NT2/D1 (cell line): ENCODE measurements at regions not wholly inside any gene's neighbourhood (a gene's known extent, or its start where the extent isn't known, plus 50 kb on each side); places are given as distances from the start of the nearest gene placed in this dataset.

Experiments
- SUZ12 ChIP-seq: IDR thresholded peaks from 2 replicates; pipeline ENCODE4 v1.6.1; 2011; ENCODE audit not compliant: insufficient read length, insufficient read depth; ENCODE audit errors: extremely low read depth
- YY1 ChIP-seq: IDR thresholded peaks from 2 replicates; pipeline ENCODE4 v1.6.1; 2011; ENCODE audit not compliant: insufficient read length, insufficient read depth
- ZNF274 ChIP-seq: IDR thresholded peaks from 2 replicates; pipeline ENCODE4 v1.6.1; 2011; ENCODE audit warnings: mild to moderate bottlenecking, low read depth, low read length

- no peak for TF ChIP-seq ZNF274
- no peak for TF ChIP-seq YY1
- TF ChIP-seq SUZ12: no peak
Measured at GRCh38 chr3:81952141-81952540, 190.7 kb upstream of the GBE1 start.
